ENCODE measurements at regions not wholly inside any gene's neighbourhood (a gene's known extent, or its start where the extent isn't known, plus 50 kb on each side); places are given as distances from the start of the nearest gene placed in this dataset.

DNA sequence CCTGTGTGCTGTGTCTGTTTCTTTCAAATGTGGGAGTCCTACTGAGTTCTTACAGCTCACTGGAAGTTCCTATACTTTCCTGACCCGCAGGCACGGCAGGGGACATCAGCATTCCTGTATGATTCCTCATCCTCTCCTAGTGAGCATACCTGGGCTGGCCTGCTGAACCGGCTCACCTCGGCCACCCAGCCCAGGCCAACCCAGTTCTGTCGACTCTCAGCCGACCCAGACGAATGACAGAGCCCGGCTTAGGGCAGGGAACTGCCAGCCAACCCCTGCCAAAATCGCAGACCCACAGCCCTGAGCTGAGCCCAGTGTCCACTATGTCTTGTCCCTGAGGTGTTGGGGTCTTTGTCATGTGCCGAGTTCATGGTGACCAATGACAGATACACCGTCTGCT is 339.7 kb downstream of the BRD1 start:
- Histone ChIP-seq H3K4me3 (ENCODE audit: insufficient read depth, low read depth, low read length, poor library complexity, severe bottlenecking) (no peak overlapping the region), H3K27me3 (replicated peaks; ENCODE audit: control insufficient read depth, insufficient read depth, low read length, poor library complexity, severe bottlenecking) (no peaks in the 10 kb centered on the region), H3K4me1 (ENCODE audit: control insufficient read depth, insufficient read depth, low read length, poor library complexity, severe bottlenecking) (no peaks in the 10 kb centered on the region), H3K36me3 (ENCODE audit: control insufficient read depth, insufficient read depth, low read length) (no peaks in the 10 kb centered on the region), H3K27ac (ENCODE audit: insufficient read depth, low read length, poor library complexity, severe bottlenecking) (no peak overlapping the region), H3K9me3 (ENCODE audit: control insufficient read depth, low read length) (no peaks in the 10 kb centered on the region)
- DNase-seq, result no peak

- H3K36me3 ChIP-seq (ENCODE audit: control insufficient read depth, insufficient read depth, low read length), result no peaks in the 10 kb centered on the region
- no peak for DNase-seq
- no peak overlapping the region for H3K4me3 ChIP-seq (ENCODE audit: insufficient read depth, low read depth, low read length, poor library complexity, severe bottlenecking)
- H3K27me3 ChIP-seq (replicated peaks; ENCODE audit: control insufficient read depth, insufficient read depth, low read length, poor library complexity, severe bottlenecking), result no peaks in the 10 kb centered on the region
- H3K9me3 ChIP-seq (ENCODE audit: control insufficient read depth, low read length), result no peaks in the 10 kb centered on the region
- no peak overlapping the region for H3K27ac ChIP-seq (ENCODE audit: insufficient read depth, low read length, poor library complexity, severe bottlenecking)
- H3K4me1 ChIP-seq (ENCODE audit: control insufficient read depth, insufficient read depth, low read length, poor library complexity, severe bottlenecking), result no peaks in the 10 kb centered on the region
Measured at GRCh38 chr22:49486225-49486624, 341.4 kb downstream of the BRD1 start.

GRCh38 chr22:49483946-49484345 is 343.7 kb downstream of the BRD1 start:
- no peaks in the 10 kb centered on the region for H3K9me3 ChIP-seq (ENCODE audit: control insufficient read depth, low read length)
- no peak overlapping the region for H3K27ac ChIP-seq (ENCODE audit: insufficient read depth, low read length, poor library complexity, severe bottlenecking)

DNA sequence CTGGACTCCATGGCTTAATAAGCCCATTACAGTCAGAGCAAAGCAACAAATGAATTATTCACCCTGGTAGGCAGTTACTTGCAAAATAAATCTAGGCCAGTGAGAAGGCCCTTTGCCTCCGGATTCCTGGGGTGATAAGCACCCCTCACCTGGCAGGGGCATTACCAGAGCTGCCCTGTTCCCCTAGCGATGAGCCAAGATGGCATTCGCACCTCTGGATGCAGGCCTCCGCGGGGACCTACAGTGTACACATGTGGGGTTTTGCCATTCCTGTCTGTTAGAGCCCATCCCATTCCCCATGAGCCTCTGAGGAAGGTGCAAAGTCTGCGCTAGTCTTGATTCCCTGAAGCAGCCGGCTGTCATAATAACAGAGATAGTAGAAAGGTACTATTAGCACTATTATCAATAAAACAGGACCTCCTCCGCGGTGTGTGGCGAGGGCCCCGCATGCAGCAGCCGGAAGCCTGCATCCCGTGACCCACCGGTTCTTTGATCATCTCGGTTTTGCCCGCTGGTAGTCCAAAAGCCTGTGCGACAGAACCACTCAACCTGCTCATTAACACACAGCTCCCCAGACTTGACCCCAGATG is 344.3 kb downstream of the BRD1 start:
- Histone ChIP-seq H3K9me3 (ENCODE audit: control insufficient read depth, low read length) (no peaks in the 10 kb centered on the region), H3K27me3 (replicated peaks; ENCODE audit: control insufficient read depth, insufficient read depth, low read length, poor library complexity, severe bottlenecking) (no peaks in the 10 kb centered on the region), H3K27ac (ENCODE audit: insufficient read depth, low read length, poor library complexity, severe bottlenecking) (no peak overlapping the region), H3K4me3 (ENCODE audit: insufficient read depth, low read depth, low read length, poor library complexity, severe bottlenecking) (no peak overlapping the region), H3K4me1 (ENCODE audit: control insufficient read depth, insufficient read depth, low read length, poor library complexity, severe bottlenecking) (no peaks in the 10 kb centered on the region), H3K36me3 (ENCODE audit: control insufficient read depth, insufficient read depth, low read length) (no peaks in the 10 kb centered on the region)
- no peak for DNase-seq

More at GRCh38 chr22:49483946-49484345, 343.7 kb downstream of the BRD1 start:
- no peaks in the 10 kb centered on the region for H3K4me1 ChIP-seq (ENCODE audit: control insufficient read depth, insufficient read depth, low read length, poor library complexity, severe bottlenecking)
- no peaks in the 10 kb centered on the region for H3K27me3 ChIP-seq (replicated peaks; ENCODE audit: control insufficient read depth, insufficient read depth, low read length, poor library complexity, severe bottlenecking)
- no peak for DNase-seq
- no peak overlapping the region for H3K4me3 ChIP-seq (ENCODE audit: insufficient read depth, low read depth, low read length, poor library complexity, severe bottlenecking)
- no peaks in the 10 kb centered on the region for H3K36me3 ChIP-seq (ENCODE audit: control insufficient read depth, insufficient read depth, low read length)

DNA sequence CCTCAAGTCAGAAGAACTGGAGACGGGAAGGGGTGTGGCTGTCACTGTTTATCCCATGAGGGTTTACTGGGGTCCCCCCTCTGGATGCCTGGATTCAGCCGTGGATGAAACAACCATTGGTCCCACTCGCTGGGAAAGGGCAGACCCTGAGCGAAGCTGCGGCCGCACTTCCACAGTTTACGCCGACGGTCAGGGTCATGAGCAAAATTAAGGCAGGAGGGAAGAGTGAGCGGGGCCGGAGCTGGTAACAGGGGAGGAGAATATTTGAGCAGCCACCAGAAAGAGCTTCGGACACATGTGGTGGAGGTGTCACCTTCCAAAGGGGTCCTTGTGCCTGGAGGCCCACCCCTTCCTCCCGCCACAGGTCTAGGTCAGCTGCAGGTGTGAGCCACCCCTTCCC is 344.9 kb downstream of the BRD1 start:
- DNase-seq, result no peak
- Histone ChIP-seq H3K27me3 (replicated peaks; ENCODE audit: control insufficient read depth, insufficient read depth, low read length, poor library complexity, severe bottlenecking) (no peaks in the 10 kb centered on the region), H3K27ac (ENCODE audit: insufficient read depth, low read length, poor library complexity, severe bottlenecking) (no peak overlapping the region), H3K4me3 (ENCODE audit: insufficient read depth, low read depth, low read length, poor library complexity, severe bottlenecking) (no peak overlapping the region), H3K9me3 (ENCODE audit: control insufficient read depth, low read length) (no peaks in the 10 kb centered on the region), H3K36me3 (ENCODE audit: control insufficient read depth, insufficient read depth, low read length) (no peaks in the 10 kb centered on the region), H3K4me1 (ENCODE audit: control insufficient read depth, insufficient read depth, low read length, poor library complexity, severe bottlenecking) (no peaks in the 10 kb centered on the region)

- H3K4me1 ChIP-seq (ENCODE audit: control insufficient read depth, insufficient read depth, low read length, poor library complexity, severe bottlenecking), result no peaks in the 10 kb centered on the region
- H3K9me3 ChIP-seq (ENCODE audit: control insufficient read depth, low read length), result no peaks in the 10 kb centered on the region
- H3K27me3 ChIP-seq (replicated peaks; ENCODE audit: control insufficient read depth, insufficient read depth, low read length, poor library complexity, severe bottlenecking), result no peaks in the 10 kb centered on the region
- H3K4me3 ChIP-seq (ENCODE audit: insufficient read depth, low read depth, low read length, poor library complexity, severe bottlenecking), result no peak overlapping the region
- DNase-seq, result no peak
- no peaks in the 10 kb centered on the region for H3K36me3 ChIP-seq (ENCODE audit: control insufficient read depth, insufficient read depth, low read length)
- no peak overlapping the region for H3K27ac ChIP-seq (ENCODE audit: insufficient read depth, low read length, poor library complexity, severe bottlenecking)
Measured at GRCh38 chr22:49481659-49482399, 345.8 kb downstream of the BRD1 start.

GRCh38 chr22:49480896-49481658 is 346.6 kb downstream of the BRD1 start:
- H3K4me1 ChIP-seq (ENCODE audit: control insufficient read depth, insufficient read depth, low read length, poor library complexity, severe bottlenecking), result no peaks in the 10 kb centered on the region
- H3K9me3 ChIP-seq (ENCODE audit: control insufficient read depth, low read length), result no peaks in the 10 kb centered on the region
- no peak for DNase-seq
- no peak overlapping the region for H3K27ac ChIP-seq (ENCODE audit: insufficient read depth, low read length, poor library complexity, severe bottlenecking)
- H3K36me3 ChIP-seq (ENCODE audit: control insufficient read depth, insufficient read depth, low read length), result no peaks in the 10 kb centered on the region
- H3K4me3 ChIP-seq (ENCODE audit: insufficient read depth, low read depth, low read length, poor library complexity, severe bottlenecking), result no peak overlapping the region
- H3K27me3 ChIP-seq (replicated peaks; ENCODE audit: control insufficient read depth, insufficient read depth, low read length, poor library complexity, severe bottlenecking), result no peaks in the 10 kb centered on the region

DNA sequence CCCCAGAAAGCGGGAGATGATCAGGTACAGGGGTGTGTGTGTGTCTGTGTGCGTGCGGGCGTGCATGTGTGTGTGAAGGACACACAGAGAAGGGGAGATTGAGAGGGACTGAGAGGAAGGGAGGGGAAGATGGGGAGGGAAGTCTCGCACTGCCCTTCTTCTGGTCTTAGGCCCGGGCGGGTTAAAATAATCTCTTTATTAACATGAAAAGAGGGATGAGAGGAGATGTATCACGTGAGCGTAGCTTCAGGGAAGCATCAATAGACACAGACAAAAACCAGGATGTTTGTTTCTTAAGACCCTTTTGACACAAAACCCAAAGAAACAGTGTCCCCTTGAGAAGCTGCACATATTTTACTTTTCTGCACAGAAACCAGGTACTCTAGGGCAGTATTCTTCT is 347.3 kb downstream of the BRD1 start:
- no peaks in the 10 kb centered on the region for H3K27me3 ChIP-seq (replicated peaks; ENCODE audit: control insufficient read depth, insufficient read depth, low read length, poor library complexity, severe bottlenecking)
- no peak overlapping the region for H3K4me3 ChIP-seq (ENCODE audit: insufficient read depth, low read depth, low read length, poor library complexity, severe bottlenecking)
- DNase-seq, result no peak
- H3K4me1 ChIP-seq (ENCODE audit: control insufficient read depth, insufficient read depth, low read length, poor library complexity, severe bottlenecking), result no peaks in the 10 kb centered on the region
- no peaks in the 10 kb centered on the region for H3K9me3 ChIP-seq (ENCODE audit: control insufficient read depth, low read length)
- H3K36me3 ChIP-seq (ENCODE audit: control insufficient read depth, insufficient read depth, low read length), result no peaks in the 10 kb centered on the region
- H3K27ac ChIP-seq (ENCODE audit: insufficient read depth, low read length, poor library complexity, severe bottlenecking), result no peak overlapping the region

DNA sequence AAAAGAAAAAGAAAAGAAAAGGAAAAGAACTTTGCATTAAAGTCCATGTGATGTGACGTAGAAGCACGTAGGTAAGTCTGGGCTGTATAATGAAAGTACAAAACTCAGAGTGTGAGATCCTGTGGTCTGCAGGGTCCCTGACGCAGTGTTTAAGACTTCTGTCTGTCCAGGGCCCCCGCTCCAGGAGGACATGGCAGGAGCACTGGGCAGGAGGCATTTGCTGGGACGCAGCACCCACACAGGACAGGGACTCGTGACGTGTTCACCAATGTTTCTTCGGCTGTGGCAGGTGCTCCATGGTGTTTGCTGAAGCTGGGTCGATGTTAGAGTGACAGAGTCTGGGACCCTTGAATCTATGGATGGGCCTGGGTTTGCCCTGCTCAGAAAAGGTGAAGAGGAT is 348.1 kb downstream of the BRD1 start:
- DNase-seq, result no peak
- no peaks in the 10 kb centered on the region for H3K27me3 ChIP-seq (replicated peaks; ENCODE audit: control insufficient read depth, insufficient read depth, low read length, poor library complexity, severe bottlenecking)
- no peak overlapping the region for H3K4me3 ChIP-seq (ENCODE audit: insufficient read depth, low read depth, low read length, poor library complexity, severe bottlenecking)
- no peaks in the 10 kb centered on the region for H3K9me3 ChIP-seq (ENCODE audit: control insufficient read depth, low read length)
- H3K36me3 ChIP-seq (ENCODE audit: control insufficient read depth, insufficient read depth, low read length), result no peaks in the 10 kb centered on the region
- H3K4me1 ChIP-seq (ENCODE audit: control insufficient read depth, insufficient read depth, low read length, poor library complexity, severe bottlenecking), result no peaks in the 10 kb centered on the region
- H3K27ac ChIP-seq (ENCODE audit: insufficient read depth, low read length, poor library complexity, severe bottlenecking), result no peak overlapping the region

DNA sequence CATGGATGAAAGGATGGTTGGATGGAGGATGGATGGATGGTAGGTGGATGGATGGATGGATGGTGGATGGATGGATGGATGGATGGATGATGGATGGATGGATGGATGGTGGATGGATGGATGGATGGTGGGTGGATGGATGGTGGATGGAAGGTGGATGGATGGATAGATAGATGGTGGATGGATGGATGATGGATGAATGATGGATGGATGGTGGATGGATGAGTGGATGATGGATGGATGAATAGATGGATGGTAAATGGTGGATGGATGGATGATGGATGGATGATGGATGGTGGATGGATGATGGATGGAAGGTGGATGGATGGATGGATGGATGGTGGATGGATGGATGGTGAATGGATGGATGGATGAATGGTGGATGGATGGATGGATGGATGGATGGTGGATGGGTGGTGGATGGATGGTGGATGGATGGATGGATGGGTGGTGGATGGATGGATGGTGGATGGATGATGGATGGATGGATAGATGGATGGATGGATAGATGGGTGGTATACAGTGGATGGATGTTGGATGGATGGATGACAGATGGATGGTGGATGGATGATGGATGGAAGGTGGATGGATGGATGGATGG is 350.8 kb downstream of the BRD1 start:
- H3K9me3 ChIP-seq (ENCODE audit: control insufficient read depth, low read length), result no peaks in the 10 kb centered on the region

More for the DNA sequence above, 350.8 kb downstream of the BRD1 start:
- H3K27me3 ChIP-seq (replicated peaks; ENCODE audit: control insufficient read depth, insufficient read depth, low read length, poor library complexity, severe bottlenecking), result no peaks in the 10 kb centered on the region
- H3K36me3 ChIP-seq (ENCODE audit: control insufficient read depth, insufficient read depth, low read length), result no peaks in the 10 kb centered on the region
- no peak for DNase-seq
- H3K27ac ChIP-seq (ENCODE audit: insufficient read depth, low read length, poor library complexity, severe bottlenecking), result no peak overlapping the region
- H3K4me3 ChIP-seq (ENCODE audit: insufficient read depth, low read depth, low read length, poor library complexity, severe bottlenecking), result no peak overlapping the region
- H3K4me1 ChIP-seq (ENCODE audit: control insufficient read depth, insufficient read depth, low read length, poor library complexity, severe bottlenecking), result no peaks in the 10 kb centered on the region
